GM21825 (cell line): ENCODE measurements at regions not wholly inside any gene's neighbourhood (a gene's known extent, or its start where the extent isn't known, plus 50 kb on each side); places are given as distances from the start of the nearest gene placed in this dataset.
"Not testable (repeated sequence)": the region's sequence is repeated elsewhere in the genome, so short reads cannot be mapped to it uniquely, and the experiment has no call there.

Experiments
- ATAC-seq: cut with Tn5 transposase; IDR thresholded peaks from one replicate; pipeline ENCODE4 v1.9.1; 2021; ENCODE audit warnings: mild to moderate bottlenecking, moderate library complexity; ENCODE audit not compliant: unreplicated experiment

GRCh38 chr9:103237571-103238109, 242.5 kb downstream of the CYLC2 start:
- ATAC-seq, result not testable (repeated sequence)

GRCh38 chr9:103242025-103242424, 246.9 kb downstream of the CYLC2 start:
- no peak for ATAC-seq

DNA sequence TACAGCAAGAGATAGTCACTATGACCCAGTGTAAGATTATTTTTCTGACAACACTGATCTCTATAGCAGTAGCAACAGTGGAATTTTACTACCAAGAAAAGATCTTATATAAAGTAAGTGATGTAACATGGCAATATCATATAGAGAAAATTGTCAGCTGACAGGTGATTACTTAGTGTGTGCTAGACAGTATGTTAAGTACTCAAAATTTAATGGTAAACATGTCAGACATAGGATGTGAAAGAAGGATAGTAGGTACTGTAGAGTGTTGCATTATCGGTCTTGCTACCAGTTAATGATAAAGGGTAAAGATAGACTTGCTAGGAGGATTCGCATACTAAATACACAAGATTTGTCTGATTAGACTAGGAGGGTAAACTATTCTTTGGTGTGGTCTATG, 247.4 kb downstream of the CYLC2 start:
- ATAC-seq, result no peak

GRCh38 chr9:103243553-103243952, 248.4 kb downstream of the CYLC2 start:
- ATAC-seq, result no peak

DNA sequence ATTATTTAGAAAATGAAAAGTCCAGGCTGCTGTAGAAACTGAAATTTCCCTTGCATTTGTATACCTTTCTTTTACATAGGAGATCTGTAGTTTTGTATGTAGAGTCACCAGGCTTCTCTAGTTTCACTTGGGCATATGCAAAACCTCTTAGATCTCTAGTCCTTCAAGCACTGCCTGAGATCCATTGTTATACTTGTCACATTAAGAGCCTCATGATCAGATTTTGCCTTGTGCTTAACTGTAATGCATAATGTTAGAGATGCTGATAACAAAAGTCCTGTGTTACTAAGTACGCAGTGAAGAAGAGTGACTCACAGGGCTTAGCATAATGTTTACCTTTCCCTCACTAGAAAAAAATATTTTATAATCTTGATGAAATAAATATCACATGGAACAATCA, 250.2 kb downstream of the CYLC2 start:
- ATAC-seq, result no peak

DNA sequence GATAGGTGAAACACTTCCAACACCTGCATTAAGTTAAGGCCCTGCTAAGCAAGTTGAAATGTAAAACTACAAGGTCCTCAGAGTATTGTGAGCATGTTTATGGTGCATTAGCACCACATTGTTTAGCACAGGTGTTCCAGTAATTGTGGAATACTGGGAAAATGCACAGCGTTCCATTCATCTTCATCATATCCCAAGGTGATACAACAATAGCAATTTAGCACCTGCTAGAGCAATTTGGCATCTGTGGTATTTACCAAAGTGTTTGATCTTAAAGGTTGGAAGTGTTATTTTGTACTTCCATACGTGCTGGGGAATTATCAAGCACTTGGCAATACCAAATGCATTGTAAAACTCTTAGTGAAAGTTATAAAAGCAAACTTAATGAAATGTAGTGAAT, 266.8 kb downstream of the CYLC2 start:
- ATAC-seq, result no peak

GRCh38 chr9:103266064-103266463, 270.9 kb downstream of the CYLC2 start:
- no peak for ATAC-seq

GRCh38 chr9:103277240-103277639, 282.1 kb downstream of the CYLC2 start:
- ATAC-seq, result no peak

GRCh38 chr9:103281126-103281525, 286.0 kb downstream of the CYLC2 start:
- no peak for ATAC-seq

GRCh38 chr9:103287361-103287760, 292.2 kb downstream of the CYLC2 start:
- no peak for ATAC-seq

- ATAC-seq, result no peak
Measured at GRCh38 chr9:103296189-103296588, 301.1 kb downstream of the CYLC2 start.

DNA sequence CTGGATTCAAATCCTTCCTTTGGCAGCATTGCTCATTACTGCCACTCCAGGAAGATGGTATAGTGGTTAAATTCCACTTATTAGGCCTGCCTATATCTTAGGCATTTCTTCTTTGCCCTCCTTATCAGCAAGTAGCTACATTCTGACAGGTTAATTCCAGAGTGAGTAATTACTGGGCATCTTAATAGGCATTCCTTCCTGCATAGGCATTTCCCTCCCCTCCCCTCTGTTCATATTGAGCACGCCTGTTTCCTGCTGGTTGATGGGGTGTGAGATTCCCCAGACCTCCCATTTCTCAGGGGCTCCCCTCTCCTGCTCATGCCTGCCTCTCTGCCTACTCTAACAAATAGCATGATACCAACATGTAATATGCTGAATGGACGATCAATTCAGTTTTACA, 305.9 kb downstream of the CYLC2 start:
- ATAC-seq, result no peak

DNA sequence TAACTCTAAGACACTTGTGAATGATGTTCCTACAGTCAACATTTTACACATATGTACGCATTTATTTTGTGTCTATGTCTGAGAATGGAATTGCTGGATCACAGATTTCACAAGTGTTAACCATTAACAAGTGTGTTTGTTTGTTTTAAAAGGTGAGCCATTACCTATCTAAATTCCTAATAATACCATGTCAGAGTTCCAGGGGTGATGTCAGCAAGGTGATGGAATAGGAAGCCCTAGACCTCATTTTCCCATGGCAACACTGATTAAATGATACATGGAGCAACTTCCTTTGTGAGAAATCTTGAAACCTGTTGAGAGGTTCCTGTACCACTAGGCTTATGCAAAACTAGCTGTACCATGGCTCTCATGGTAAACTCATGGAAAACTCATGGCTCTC, 309.7 kb downstream of the CYLC2 start:
- ATAC-seq, result no peak

- ATAC-seq, result no peak
Measured at GRCh38 chr9:103319979-103320378, 324.8 kb downstream of the CYLC2 start.

DNA sequence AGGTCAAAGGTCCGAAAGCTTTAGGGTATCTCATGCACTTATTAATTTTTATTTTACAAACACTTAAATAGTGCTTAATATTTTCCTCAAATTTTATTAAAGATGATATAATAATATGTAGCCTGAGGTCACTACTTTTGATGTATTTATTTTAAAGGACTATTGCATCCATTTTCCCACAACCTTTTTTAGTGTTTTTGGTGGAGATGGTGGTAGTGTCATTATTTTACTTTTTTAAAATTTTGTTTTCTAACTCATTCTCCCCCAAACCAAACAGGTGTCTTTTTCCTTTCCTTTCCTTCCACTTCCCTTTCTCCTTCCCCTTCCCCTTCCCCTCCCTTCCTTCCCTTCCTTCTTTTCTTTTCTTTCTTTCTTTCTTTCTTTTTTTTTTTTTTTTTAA, 328.6 kb downstream of the CYLC2 start:
- no peak for ATAC-seq

DNA sequence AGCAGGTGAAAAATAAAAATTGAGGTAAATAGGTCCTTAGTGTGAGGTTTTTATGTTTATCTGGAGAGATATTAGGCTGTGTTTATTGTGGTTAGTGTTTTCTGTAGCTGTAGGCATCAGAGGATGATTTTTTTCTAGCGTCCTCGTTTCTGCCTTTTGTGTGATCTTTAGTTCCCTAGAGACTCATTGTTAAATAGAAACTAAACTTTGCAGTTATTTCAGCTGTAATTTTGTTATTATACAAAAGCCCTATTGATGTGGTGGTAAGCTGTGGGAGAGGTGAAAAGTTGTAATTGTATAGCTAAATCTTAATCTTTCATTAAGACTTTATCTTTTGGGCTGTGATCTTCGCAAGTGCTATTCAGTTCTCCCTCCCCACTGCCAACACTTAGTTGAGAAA, 340.3 kb downstream of the CYLC2 start:
- ATAC-seq, result no peak

DNA sequence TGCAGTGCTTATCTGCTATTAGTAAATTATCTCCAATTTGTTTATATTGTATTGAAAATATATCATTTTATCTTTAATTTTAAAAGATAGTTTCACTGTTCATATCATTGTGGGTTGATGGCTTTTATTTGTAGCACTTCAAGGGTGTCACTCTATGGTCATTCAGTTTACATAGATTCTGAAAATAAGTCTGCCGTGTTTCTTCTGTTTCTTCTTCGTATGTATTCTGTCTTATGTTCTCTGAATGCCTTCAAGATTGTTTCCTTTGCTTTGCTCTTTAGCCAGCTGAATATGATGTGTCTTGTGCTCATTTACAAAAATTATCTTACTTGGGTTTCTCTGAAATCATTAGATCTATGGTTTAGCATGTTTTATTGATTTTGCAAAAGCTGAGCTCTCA, 359.9 kb downstream of the CYLC2 start:
- no peak for ATAC-seq

DNA sequence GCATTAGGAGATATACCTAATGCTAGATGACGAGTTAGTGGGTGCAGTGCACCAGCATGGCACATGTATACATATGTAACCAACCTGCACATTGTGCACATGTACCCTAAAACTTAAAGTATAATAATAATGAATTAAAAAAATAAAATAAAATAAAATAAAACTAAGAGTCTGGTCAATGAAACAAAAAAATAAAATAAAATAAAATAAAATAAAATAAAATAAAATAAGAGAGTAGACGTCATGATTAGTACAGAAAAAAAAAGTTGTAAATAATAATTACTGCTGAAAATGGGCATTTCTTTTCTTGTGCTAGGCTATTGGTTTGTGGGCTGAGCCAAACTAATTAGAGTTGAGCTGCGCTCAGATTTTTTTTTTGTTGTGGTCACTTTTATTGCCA, 362.8 kb downstream of the CYLC2 start:
- not testable (repeated sequence) for ATAC-seq

DNA sequence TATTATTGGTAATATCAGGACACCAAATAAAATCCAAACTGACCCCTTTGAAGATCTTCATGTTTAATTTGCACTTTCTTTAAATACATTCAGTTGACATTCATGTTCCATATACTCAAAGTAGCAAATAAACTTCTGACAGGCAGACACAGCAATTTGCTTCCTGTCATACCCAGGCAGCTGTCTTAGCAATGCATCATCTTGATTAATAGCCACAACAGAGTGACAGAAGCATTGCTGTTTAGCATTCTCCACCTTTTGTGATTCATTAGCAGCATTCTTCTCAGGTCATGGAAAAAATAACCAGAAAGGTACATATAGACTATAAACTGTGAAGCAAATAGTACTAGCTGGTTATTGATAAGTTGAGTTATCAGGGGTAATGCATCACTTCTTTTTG, 366.8 kb downstream of the CYLC2 start:
- no peak for ATAC-seq

- no peak for ATAC-seq
Measured at GRCh38 chr9:103362986-103363385, 367.9 kb downstream of the CYLC2 start.

DNA sequence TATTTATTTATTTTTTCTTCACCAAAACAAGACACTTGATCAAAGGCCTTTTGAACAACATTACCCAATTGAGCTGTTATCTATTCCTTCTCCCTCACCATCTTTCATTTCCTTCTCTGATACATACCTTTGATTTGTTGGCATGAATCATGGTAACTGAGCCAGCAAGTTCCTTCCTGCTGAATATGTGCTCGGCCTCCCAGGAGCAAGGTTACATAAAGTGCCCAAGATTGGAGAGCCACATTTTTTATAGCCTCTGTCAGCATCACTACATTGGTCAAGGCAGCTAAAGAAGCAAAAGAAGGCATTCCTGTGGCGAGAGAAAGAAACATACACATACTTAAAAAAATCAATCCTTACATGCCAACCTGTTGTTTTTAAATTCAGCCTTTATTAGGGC, 369.6 kb downstream of the CYLC2 start:
- no peak for ATAC-seq

GRCh38 chr9:103371152-103371551, 376.0 kb downstream of the CYLC2 start:
- ATAC-seq, result no peak

DNA sequence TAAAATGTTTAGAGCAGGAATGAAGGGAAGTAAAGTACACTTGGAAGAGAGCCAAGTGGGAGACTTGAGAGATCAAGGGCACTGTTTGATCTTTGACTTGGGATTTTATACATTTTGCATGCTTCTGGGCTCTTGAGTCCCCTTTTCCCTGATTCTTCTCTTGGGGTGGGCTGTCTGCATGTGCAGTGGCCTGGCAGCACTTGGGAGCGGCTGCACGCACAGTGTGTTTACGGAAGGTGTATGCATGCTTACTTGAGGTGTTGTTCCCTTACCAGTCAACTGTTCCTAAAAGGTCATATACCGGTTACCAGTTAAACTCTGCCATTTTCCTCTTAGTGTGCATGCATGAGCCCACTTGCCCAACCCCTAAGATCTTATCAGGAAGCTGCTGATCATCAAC, 377.7 kb downstream of the CYLC2 start:
- no peak for ATAC-seq

- ATAC-seq, result no peak
Measured at GRCh38 chr9:103377667-103378066, 382.5 kb downstream of the CYLC2 start.
